CD4-positive, alpha-beta T cell (primary cell): ENCODE measurements at regions not wholly inside any gene's neighbourhood (a gene's known extent, or its start where the extent isn't known, plus 50 kb on each side); places are given as distances from the start of the nearest gene placed in this dataset.
"Not testable (repeated sequence)": the region's sequence is repeated elsewhere in the genome, so short reads cannot be mapped to it uniquely, and the experiment has no call there.

Experiments used
- ATAC-seq: fragments of 200-7000 bp; cut with Tn5 transposase; one replicate; pipeline ENCODE4 v1.10.0; 2022; ENCODE audit warnings: mild to moderate bottlenecking; ENCODE audit not compliant: poor library complexity
- CTCF ChIA-PET: fragments of 350-600 bp; sonication (Branson Sonifier 250); formaldehyde crosslinking; loops from one replicate; lab custom pipeline; 2021; ENCODE audit warnings: antibody characterized with exemption, inconsistent platforms; lab: Charles Lee
- POLR2A ChIA-PET: fragments of 350-600 bp; sonication (Branson Sonifier 250); formaldehyde crosslinking; loops from one replicate; lab custom pipeline; 2021; ENCODE audit warnings: antibody characterized with exemption, inconsistent platforms; lab: Charles Lee
- DNase-seq, 14 experiments: peaks; one replicate each; pipeline ENCODE4 v3.0.0-alpha.2; 2013 to 2020; ENCODE audit warnings: mixed read lengths in 2 of 14
- H3K27ac ChIP-seq, 2 donors: one replicate each; pipeline versions ENCODE4 v1.5.1 to v1.7.0; 2013; ENCODE audit warnings: low read length in 2 of 2, low read depth in 1 of 2, mild to moderate bottlenecking in 1 of 2
- H3K27me3 ChIP-seq, 2 experiments: 1 replicate in 1 of 2; 2 replicates in 1 of 2; pipeline versions ENCODE4 v1.6.1 to v1.7.0; 2013; ENCODE audit warnings: low read length in 2 of 2, control low read depth in 1 of 2, mild to moderate bottlenecking in 1 of 2, moderate library complexity in 1 of 2; ENCODE audit not compliant: insufficient read depth in 2 of 2, control insufficient read depth in 1 of 2
- H3K36me3 ChIP-seq: one replicate; pipeline ENCODE4 v1.6.1; 2013; ENCODE audit warnings: low read length, control low read depth; ENCODE audit not compliant: insufficient read depth
- H3K4me1 ChIP-seq: one replicate; pipeline ENCODE4 v1.6.1; 2013; ENCODE audit warnings: low read length, control low read depth; ENCODE audit not compliant: insufficient read depth
- H3K4me3 ChIP-seq: one replicate; pipeline ENCODE4 v1.5.1; 2013; ENCODE audit warnings: mild to moderate bottlenecking, low read length, moderate library complexity
- H3K9me3 ChIP-seq, 2 experiments: 1 replicate in 1 of 2; 2 replicates in 1 of 2; pipeline versions ENCODE4 v1.6.1 to v1.7.0; 2013; ENCODE audit warnings: low read length in 2 of 2, mild to moderate bottlenecking in 2 of 2, control low read depth in 1 of 2, moderate library complexity in 1 of 2; ENCODE audit not compliant: control insufficient read depth in 1 of 2, insufficient read depth in 1 of 2
- H3K27ac Mint-ChIP-seq: one replicate; pipeline ENCODE4 v1.8.0; 2020; ENCODE audit warnings: mixed read lengths
- H3K27me3 Mint-ChIP-seq: one replicate; pipeline ENCODE4 v1.8.0; 2021; ENCODE audit warnings: mixed read lengths
- H3K36me3 Mint-ChIP-seq: one replicate; pipeline ENCODE4 v1.8.0; 2021; ENCODE audit warnings: low read depth, mixed read lengths
- H3K4me1 Mint-ChIP-seq: one replicate; pipeline ENCODE4 v1.8.0; 2021; ENCODE audit warnings: low read depth, mixed read lengths
- H3K4me3 Mint-ChIP-seq: one replicate; pipeline ENCODE4 v1.8.0; 2020; ENCODE audit warnings: mild to moderate bottlenecking, mixed read lengths
- H3K9me3 Mint-ChIP-seq: one replicate; pipeline ENCODE4 v1.8.0; 2020; ENCODE audit warnings: mixed read lengths
- intact Hi-C, 2 experiments: fragments of 100-400 bp; cut with DNase I in 1 of 2; cut with micrococcal nuclease in 1 of 2; formaldehyde crosslinking; loops; one replicate each; pipeline versions ENCODE4 v1.15.1 to v1.9.0; 2023 to 2025; cut with DNase I, micrococcal nuclease
- TF ChIP-seq, protein P1 (sequence below): fragments of 200-600 bp; IDR thresholded peaks from one replicate; pipeline ENCODE4 v1.8.0; 2022; ENCODE audit warnings: antibody characterized with exemption, mild to moderate bottlenecking

DNA sequence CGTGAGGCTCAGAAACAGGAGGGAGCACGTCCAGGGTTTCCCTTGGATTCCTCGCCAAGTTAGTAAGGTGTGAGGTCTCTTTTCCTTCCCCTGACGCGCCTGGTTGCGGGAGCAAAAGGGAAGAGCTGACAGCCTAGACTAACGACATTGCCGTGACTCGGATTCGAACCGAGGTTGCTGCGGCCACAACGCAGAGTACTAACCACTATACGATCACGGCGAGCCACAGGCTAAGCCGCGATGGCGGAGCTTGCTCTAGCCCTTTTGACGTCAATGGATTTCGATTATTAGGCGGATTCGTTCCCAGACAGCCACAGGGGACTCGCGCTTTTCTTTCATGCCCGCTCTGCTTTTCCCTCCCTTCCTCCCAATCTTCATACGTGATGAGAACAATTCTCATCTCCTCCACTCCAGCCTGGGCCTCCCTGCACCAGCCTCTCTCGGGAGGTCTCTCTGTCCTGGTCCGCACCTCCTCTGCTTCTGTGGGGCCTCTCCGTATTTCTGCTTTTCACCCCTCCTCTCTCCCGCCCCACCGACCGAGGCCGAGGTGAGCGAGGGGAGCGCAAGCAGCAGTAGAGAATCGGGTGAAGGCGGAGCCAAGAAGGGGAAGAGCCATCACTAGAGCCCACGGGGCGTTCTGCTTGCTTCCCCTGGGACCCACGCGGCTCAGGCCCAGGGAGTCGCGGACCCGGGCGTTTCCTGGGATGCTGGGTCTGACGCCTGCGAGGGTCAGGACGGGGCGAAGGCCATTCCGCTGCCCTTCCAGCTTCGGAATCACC lies 150.7 kb upstream of the NBPF11 start:
- intact Hi-C loops, H3K9me3 ChIP-seq, H3K27ac ChIP-seq, CTCF ChIA-PET, H3K36me3 Mint-ChIP-seq, H3K36me3 ChIP-seq, H3K4me1 ChIP-seq, H3K9me3 Mint-ChIP-seq: not testable (repeated sequence)
- H3K4me3 Mint-ChIP-seq = peak overlapping the region; percentile 77
- H3K27me3 Mint-ChIP-seq = peaks cover 41% of the 10 kb centered on the region
- H3K27ac Mint-ChIP-seq = peak overlapping the region; percentile 6
- ATAC-seq = peak; percentile 93
- peak in 8 of 14 experiments; percentile 31 to 64 (median 54) for DNase-seq
- H3K4me1 Mint-ChIP-seq = peaks cover 13% of the 10 kb centered on the region
- POLR2A ChIA-PET = interaction anchor here (0.7 to 1.4 kb wide), 4 partner anchors 15 to 39 kb away, joined by 3 to 14 read pairs (median 5); no protein-coding TSS in a partner anchor
- peak overlapping the region; percentile 49 for H3K4me3 ChIP-seq
- H3K27me3 ChIP-seq = peaks cover 8 to 28% of the 10 kb centered on the region in 2 experiments

DNA sequence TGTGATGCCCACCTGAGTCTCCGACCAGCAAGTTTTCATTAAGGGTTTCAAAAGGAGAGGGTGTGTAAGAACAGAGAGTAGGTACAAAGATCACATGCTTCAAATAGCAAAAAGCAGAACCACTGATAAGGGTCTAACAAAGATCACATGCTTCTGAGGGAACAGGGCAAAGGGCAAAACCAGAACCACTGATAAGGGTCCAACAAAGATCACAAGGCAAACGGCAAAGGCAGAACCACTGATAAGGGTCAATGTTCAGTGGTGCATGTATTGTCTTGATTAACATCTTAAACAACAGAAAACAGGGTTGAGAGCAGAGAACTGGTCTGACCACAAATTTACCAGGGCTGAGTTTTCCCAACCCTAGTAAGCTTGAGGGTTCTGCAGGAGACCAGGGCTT lies 145.8 kb upstream of the NBPF11 start:
- POLR2A ChIA-PET = interaction anchor here (0.6 kb wide), 1 partner anchor 1588 kb away, joined by 3 read pairs; no protein-coding TSS in a partner anchor
- H3K27ac Mint-ChIP-seq, H3K36me3 ChIP-seq, H3K4me1 ChIP-seq, CTCF ChIA-PET, DNase-seq, H3K4me3 ChIP-seq, H3K9me3 Mint-ChIP-seq, H3K4me1 Mint-ChIP-seq, H3K27ac ChIP-seq, H3K27me3 ChIP-seq, H3K4me3 Mint-ChIP-seq, H3K9me3 ChIP-seq, intact Hi-C loops, ATAC-seq, H3K27me3 Mint-ChIP-seq, H3K36me3 Mint-ChIP-seq: not testable (repeated sequence)

DNA sequence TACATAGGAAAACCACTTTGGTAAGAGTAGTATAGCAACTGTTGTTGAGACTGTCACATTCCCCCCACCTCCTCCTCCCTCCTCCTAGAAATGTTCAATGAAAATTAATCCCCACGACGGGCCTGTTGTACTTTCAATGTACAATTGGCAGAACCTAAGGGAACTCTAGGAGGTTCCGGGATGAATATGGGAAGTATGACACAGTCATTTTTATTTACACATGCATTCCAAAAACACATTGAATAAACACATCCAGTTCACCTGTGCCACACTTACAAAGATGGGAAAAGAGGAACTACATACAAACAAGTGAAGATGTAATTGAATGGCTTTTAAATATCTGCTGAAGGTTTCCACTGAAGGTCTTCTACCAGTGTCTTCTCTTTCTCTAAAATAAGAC lies 144.4 kb upstream of the NBPF11 start:
- H3K4me1 Mint-ChIP-seq = no peaks in the 10 kb centered on the region
- H3K4me3 Mint-ChIP-seq = no peak overlapping the region
- no peaks in the 10 kb centered on the region for H3K27me3 Mint-ChIP-seq
- no peak overlapping the region for H3K4me3 ChIP-seq
- no peaks in the 10 kb centered on the region for H3K4me1 ChIP-seq
- H3K9me3 ChIP-seq = peaks cover 0 to 3% of the 10 kb centered on the region in 2 experiments
- POLR2A ChIA-PET = no interaction called here
- H3K36me3 ChIP-seq = no peaks in the 10 kb centered on the region
- ATAC-seq = no peak
- DNase-seq = no peak
- no peak overlapping the region for H3K27ac ChIP-seq
- no peaks in the 10 kb centered on the region for H3K9me3 Mint-ChIP-seq
- intact Hi-C loops = no loop called here
- CTCF ChIA-PET = no interaction called here
- TF ChIP-seq, protein P1, sequence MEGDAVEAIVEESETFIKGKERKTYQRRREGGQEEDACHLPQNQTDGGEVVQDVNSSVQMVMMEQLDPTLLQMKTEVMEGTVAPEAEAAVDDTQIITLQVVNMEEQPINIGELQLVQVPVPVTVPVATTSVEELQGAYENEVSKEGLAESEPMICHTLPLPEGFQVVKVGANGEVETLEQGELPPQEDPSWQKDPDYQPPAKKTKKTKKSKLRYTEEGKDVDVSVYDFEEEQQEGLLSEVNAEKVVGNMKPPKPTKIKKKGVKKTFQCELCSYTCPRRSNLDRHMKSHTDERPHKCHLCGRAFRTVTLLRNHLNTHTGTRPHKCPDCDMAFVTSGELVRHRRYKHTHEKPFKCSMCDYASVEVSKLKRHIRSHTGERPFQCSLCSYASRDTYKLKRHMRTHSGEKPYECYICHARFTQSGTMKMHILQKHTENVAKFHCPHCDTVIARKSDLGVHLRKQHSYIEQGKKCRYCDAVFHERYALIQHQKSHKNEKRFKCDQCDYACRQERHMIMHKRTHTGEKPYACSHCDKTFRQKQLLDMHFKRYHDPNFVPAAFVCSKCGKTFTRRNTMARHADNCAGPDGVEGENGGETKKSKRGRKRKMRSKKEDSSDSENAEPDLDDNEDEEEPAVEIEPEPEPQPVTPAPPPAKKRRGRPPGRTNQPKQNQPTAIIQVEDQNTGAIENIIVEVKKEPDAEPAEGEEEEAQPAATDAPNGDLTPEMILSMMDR = no peak
- H3K27ac Mint-ChIP-seq = no peak overlapping the region
- no peaks in the 10 kb centered on the region for H3K27me3 ChIP-seq
- no peaks in the 10 kb centered on the region for H3K36me3 Mint-ChIP-seq

DNA sequence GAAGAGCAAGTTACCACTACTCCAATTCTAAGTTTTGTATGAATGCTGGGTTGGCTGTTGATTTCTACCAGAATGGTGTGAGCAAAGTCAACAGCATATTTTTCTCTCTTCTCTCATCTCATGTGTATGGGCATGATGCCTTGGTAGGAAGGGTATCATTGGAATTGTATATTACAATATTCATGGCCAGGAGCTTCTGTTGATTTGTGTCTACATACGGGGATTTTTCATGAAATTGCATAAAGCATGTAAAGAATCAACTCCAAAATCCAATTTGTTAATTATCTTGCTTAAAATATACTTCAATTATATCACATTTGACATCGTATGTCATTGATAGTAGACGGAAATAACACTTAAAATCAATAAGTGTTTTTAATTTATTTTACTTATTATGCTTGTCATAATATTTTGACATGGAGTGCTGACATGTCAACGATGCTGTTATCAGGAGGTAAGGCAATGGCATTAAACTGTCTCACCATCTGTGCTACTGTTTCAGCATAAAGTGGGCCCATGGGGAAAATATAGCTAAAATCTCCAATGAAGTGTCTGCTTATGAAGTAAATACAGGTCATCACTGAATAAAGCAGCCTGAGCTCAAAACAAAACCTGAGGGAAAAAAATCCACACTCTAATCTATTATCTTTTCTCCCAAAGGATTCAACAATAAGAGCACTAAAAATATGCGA lies 142.2 kb upstream of the NBPF11 start:
- Histone ChIP-seq H3K27me3 (no peaks in the 10 kb centered on the region), H3K9me3 (peaks cover 0 to 3% of the 10 kb centered on the region in 2 experiments), H3K27ac (no peak overlapping the region), H3K4me1 (no peaks in the 10 kb centered on the region), H3K4me3 (no peak overlapping the region), H3K36me3 (no peaks in the 10 kb centered on the region)
- TF ChIP-seq, protein P1 = no peak
- no peaks in the 10 kb centered on the region for H3K27me3 Mint-ChIP-seq
- POLR2A ChIA-PET = no interaction called here
- intact Hi-C loops = no loop called here
- ATAC-seq (no peak), DNase-seq (no peak)
- H3K4me3 Mint-ChIP-seq = no peak overlapping the region
- CTCF ChIA-PET = no interaction called here
- H3K36me3 Mint-ChIP-seq = no peaks in the 10 kb centered on the region
- H3K9me3 Mint-ChIP-seq = no peaks in the 10 kb centered on the region
- no peaks in the 10 kb centered on the region for H3K4me1 Mint-ChIP-seq
- no peak overlapping the region for H3K27ac Mint-ChIP-seq
